ENCODE measurements at regions not wholly inside any gene's neighbourhood (a gene's known extent, or its start where the extent isn't known, plus 50 kb on each side); places are given as distances from the start of the nearest gene placed in this dataset.
"Not testable (repeated sequence)": the region's sequence is repeated elsewhere in the genome, so short reads cannot be mapped to it uniquely, and the experiment has no call there.

GRCh38 chr10:85137253-85137652 is 808.9 kb downstream of the CCSER2 start:
- Histone ChIP-seq H3K4me1 (replicated peaks) (no peaks in the 10 kb centered on the region), H3K27ac (no peak overlapping the region), H3K9me3 (replicated peaks) (no peaks in the 10 kb centered on the region; the same call in 1 of the 2 replicates), H3K27me3 (replicated peaks) (no peaks in the 10 kb centered on the region), H3K36me3 (no peaks in the 10 kb centered on the region), H3K4me3 (no peak overlapping the region)
- DNase-seq (ENCODE audit: low read depth in 1 of 2, low spot score in 2 of 2) = no peak

GRCh38 chr10:85138046-85138445 is 809.7 kb downstream of the CCSER2 start:
- no peak overlapping the region for H3K4me3 ChIP-seq
- DNase-seq (ENCODE audit: low read depth in 1 of 2, low spot score in 2 of 2) = no peak
- H3K27me3 ChIP-seq (replicated peaks) = no peaks in the 10 kb centered on the region
- no peaks in the 10 kb centered on the region; the same call in 1 of the 2 replicates for H3K9me3 ChIP-seq (replicated peaks)
- no peaks in the 10 kb centered on the region for H3K36me3 ChIP-seq
- H3K27ac ChIP-seq = no peak overlapping the region
- no peaks in the 10 kb centered on the region for H3K4me1 ChIP-seq (replicated peaks)

DNA sequence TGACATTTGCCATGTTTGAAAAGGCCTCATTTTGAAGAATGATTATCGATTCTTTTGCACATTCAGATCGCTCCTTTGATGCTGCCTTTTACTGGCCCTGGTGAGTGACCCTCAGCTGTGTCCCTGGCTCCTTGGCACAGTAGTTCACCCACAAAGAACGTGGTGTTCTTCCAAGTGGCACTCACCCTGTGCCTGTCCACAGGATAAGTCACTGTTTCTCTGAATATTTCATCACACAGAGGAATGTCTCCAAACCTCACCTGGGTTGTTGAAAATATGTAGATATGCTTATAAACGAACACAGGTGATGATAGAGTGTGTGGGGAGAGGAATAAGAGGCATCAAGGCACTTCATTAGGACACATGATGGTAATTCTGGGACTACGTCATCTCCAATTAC is 810.7 kb downstream of the CCSER2 start:
- Histone ChIP-seq H3K9me3 (replicated peaks) (no peaks in the 10 kb centered on the region; the same call in 1 of the 2 replicates), H3K27ac (no peak overlapping the region), H3K4me3 (no peak overlapping the region), H3K27me3 (replicated peaks) (no peaks in the 10 kb centered on the region), H3K36me3 (no peaks in the 10 kb centered on the region), H3K4me1 (replicated peaks) (no peaks in the 10 kb centered on the region)
- no peak for DNase-seq (ENCODE audit: low read depth in 1 of 2, low spot score in 2 of 2)

GRCh38 chr10:85141520-85141919 is 813.1 kb downstream of the CCSER2 start:
- not testable (repeated sequence) for H3K4me3 ChIP-seq; H3K27ac ChIP-seq; DNase-seq (ENCODE audit: low read depth in 1 of 2, low spot score in 2 of 2); H3K4me1 ChIP-seq (replicated peaks); H3K36me3 ChIP-seq; H3K9me3 ChIP-seq (replicated peaks); H3K27me3 ChIP-seq (replicated peaks)

DNA sequence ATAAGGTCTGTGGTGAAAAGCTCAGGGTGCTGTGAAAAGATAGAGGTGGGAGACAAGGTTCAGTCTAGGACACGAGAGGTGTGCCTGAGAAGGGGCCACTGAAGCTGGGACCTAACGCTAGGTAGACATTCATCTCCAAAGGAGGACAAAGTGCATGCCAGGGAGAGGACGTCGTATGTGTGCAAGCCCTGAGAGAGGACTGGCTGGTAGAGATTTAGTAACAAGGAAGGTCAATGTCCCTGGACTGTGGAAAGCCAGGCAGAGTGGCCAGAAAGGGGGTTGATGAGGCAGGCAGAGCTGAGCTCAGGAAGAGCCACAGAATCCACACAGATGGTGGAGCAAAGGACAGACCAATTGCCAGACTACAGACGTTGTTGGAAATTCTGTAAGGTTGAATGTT is 817.6 kb downstream of the CCSER2 start:
- Histone ChIP-seq H3K4me3 (no peak overlapping the region), H3K4me1 (replicated peaks) (no peaks in the 10 kb centered on the region), H3K27ac (no peak overlapping the region), H3K9me3 (replicated peaks) (no peaks in the 10 kb centered on the region), H3K36me3 (no peaks in the 10 kb centered on the region), H3K27me3 (replicated peaks) (no peaks in the 10 kb centered on the region)
- DNase-seq (ENCODE audit: low read depth in 1 of 2, low spot score in 2 of 2) = no peak

DNA sequence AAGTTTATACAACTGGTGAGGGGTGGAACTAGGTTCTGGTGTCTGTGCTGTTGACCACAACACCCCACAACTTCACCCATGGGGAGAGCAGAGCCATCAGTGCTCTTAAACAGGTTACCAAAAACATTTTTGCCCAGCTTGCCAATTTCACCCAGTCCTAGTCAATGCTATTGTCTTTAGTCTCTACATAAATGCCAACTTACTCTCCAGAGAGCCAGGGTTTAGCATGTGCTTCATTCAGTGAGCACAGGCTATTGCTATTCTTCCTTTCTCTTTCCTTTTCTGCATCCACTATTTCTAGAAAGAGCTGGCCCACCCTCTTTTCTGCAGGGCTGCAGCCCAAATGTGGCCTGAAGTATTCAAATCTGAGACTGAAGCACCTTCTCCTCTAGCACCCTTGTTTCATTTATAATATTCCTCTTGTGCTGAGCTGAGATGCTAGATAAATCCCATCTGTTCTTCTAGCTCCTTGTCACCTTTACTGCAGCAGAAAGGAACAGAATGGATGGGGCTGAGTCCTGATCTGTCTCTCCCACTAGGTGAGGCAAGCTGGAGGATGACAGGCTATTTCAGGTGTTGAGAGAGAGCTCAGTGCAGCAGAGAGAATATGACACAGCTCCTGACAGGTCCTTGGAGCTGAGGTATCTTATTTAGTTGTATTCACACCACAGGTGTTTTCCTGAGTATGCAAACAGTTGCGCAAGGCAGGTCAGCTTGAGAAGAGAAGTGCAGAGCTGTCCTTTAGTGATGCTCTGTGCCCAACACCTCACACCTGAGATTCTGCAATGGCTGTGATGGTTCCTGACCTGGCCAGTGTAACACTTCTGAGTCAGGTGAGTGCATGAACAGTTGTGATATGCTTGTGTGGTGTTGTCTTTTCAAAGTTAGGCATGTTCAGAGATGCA is 819.2 kb downstream of the CCSER2 start:
- Histone ChIP-seq H3K9me3 (replicated peaks) (no peaks in the 10 kb centered on the region), H3K4me1 (replicated peaks) (no peaks in the 10 kb centered on the region), H3K4me3 (no peak overlapping the region), H3K27ac (no peak overlapping the region), H3K36me3 (no peaks in the 10 kb centered on the region), H3K27me3 (replicated peaks) (no peaks in the 10 kb centered on the region)
- DNase-seq (ENCODE audit: low read depth in 1 of 2, low spot score in 2 of 2) = no peak

DNA sequence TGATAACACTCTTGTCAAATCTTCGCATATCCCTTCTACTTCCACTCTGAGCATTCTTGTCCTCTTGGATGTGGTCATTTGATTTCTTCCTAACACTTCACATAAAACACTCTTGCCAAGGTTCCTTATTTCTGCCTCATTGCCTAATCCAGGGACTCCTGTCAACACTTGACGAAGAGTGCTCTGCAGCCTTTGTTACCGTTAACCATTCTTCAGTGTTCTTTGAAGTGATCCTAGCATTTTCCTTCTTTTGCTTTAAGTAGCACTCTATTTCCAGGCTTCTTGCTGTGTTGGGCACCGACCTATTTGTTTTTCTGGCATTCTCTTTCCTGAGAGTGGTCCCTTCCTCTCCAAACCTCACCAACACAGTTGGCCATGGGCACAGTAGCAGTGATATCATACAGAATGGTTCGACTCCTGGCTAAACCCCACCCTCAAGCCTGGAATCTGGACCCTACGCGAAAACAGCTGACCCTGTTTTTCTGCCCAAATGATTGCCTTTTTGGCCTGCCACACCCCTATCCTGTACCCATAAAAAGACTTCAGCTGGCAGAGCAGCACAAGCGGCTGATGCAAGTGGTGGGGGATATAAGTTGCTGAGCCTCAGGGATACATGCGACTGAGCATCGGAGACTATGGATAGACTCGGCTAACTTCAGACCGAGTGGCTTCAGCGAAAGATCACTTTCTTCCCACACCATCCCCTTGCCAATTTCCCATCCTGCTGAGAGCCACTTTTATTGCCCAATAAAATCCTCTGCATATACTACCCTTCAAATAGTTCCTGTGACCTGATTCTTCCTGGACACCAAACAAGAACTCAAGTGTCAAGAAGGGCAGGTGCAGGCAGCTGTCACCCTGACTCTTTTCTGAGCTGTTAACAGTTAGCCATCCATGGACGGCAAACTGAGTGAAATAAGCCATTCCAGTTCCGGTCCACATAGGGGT is 820.6 kb downstream of the CCSER2 start:
- Histone ChIP-seq H3K4me3 (no peak overlapping the region), H3K4me1 (replicated peaks) (no peaks in the 10 kb centered on the region), H3K9me3 (replicated peaks) (no peaks in the 10 kb centered on the region), H3K27me3 (replicated peaks) (no peaks in the 10 kb centered on the region), H3K27ac (no peak overlapping the region), H3K36me3 (no peaks in the 10 kb centered on the region)
- no peak for DNase-seq (ENCODE audit: low read depth in 1 of 2, low spot score in 2 of 2)

DNA sequence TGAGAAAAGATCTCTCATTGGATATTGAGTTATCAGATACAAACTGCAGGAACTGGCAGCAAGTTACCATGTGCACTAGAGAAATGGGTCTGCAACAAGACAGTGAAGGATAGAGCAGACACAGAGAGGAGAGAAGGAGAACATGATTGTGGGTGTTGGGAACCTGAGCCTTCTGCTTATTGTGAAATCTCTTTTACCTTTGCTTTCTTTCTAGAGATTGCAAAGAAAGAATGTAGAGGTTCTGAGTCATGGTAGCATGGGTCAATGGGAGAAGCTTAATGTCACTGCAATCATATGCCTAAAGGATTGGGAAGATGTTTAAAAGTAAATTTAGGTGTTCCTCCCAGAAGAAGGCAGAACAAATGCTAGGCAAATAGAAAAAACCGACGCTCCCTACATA is 821.4 kb downstream of the CCSER2 start:
- Histone ChIP-seq H3K27me3 (replicated peaks) (no peaks in the 10 kb centered on the region), H3K4me3 (no peak overlapping the region), H3K36me3 (no peaks in the 10 kb centered on the region), H3K4me1 (replicated peaks) (no peaks in the 10 kb centered on the region), H3K9me3 (replicated peaks) (no peaks in the 10 kb centered on the region), H3K27ac (no peak overlapping the region)
- DNase-seq (ENCODE audit: low read depth in 1 of 2, low spot score in 2 of 2) = no peak

DNA sequence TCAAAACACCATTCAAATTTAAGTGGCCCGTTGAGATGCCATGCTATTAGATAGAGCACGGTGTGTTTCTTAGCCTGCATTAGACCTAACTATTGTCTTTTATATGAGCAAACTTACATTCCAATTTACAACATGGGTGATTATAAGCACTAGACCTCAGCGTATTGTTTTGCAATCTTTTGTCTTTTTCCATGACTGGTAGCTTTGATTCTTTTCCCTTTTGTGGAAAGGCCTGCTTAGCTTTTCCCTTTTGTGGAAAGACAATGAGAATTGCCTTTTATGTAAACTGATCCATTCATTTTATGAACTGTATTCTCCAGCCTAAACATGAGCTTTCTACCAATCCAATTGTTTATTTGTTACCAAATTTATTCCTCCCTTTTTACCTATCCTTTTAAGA is 823.1 kb downstream of the CCSER2 start:
- Histone ChIP-seq H3K9me3 (replicated peaks) (no peaks in the 10 kb centered on the region), H3K4me3 (no peak overlapping the region), H3K4me1 (replicated peaks) (no peaks in the 10 kb centered on the region), H3K36me3 (no peaks in the 10 kb centered on the region), H3K27ac (no peak overlapping the region), H3K27me3 (replicated peaks) (no peaks in the 10 kb centered on the region)
- DNase-seq (ENCODE audit: low read depth in 1 of 2, low spot score in 2 of 2) = no peak

GRCh38 chr10:85152496-85152895 is 824.1 kb downstream of the CCSER2 start:
- no peak overlapping the region for H3K27ac ChIP-seq
- no peak overlapping the region for H3K4me3 ChIP-seq
- H3K9me3 ChIP-seq (replicated peaks) = no peaks in the 10 kb centered on the region
- H3K4me1 ChIP-seq (replicated peaks) = no peaks in the 10 kb centered on the region
- no peaks in the 10 kb centered on the region for H3K36me3 ChIP-seq
- DNase-seq (ENCODE audit: low read depth in 1 of 2, low spot score in 2 of 2) = no peak
- H3K27me3 ChIP-seq (replicated peaks) = no peaks in the 10 kb centered on the region

- Histone ChIP-seq H3K27ac (no peak overlapping the region), H3K4me1 (replicated peaks) (no peaks in the 10 kb centered on the region), H3K36me3 (no peaks in the 10 kb centered on the region), H3K27me3 (replicated peaks) (no peaks in the 10 kb centered on the region), H3K9me3 (replicated peaks) (no peaks in the 10 kb centered on the region), H3K4me3 (no peak overlapping the region)
- DNase-seq (ENCODE audit: low read depth in 1 of 2, low spot score in 2 of 2) = no peak
Observed at GRCh38 chr10:85152911-85153310, 824.5 kb downstream of the CCSER2 start.

- no peaks in the 10 kb centered on the region for H3K27me3 ChIP-seq (replicated peaks)
- no peaks in the 10 kb centered on the region for H3K9me3 ChIP-seq (replicated peaks)
- no peak overlapping the region for H3K27ac ChIP-seq
- H3K36me3 ChIP-seq = no peaks in the 10 kb centered on the region
- H3K4me3 ChIP-seq = no peak overlapping the region
- no peak for DNase-seq (ENCODE audit: low read depth in 1 of 2, low spot score in 2 of 2)
- H3K4me1 ChIP-seq (replicated peaks) = no peaks in the 10 kb centered on the region
Observed at GRCh38 chr10:85157206-85157605, 828.8 kb downstream of the CCSER2 start.

DNA sequence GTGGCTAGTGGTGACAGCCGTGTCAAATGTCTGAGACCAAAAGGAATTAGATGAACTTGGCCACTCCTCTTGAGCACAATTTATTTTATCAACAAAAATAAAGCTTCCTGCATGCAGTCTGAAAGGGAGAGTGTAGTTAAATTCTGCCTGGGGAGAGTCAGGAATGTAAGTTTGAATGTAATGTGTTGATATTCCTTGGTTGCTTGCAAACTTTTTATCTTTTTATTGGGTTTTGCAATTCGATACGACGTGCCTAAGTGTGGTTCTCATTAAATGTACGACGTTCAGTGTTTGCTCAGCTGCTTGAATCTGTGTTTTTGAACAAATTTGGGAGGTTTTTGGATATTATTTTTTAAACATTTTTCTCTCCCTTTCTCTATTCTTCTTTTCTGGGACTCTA is 839.9 kb downstream of the CCSER2 start:
- no peak for DNase-seq (ENCODE audit: low read depth in 1 of 2, low spot score in 2 of 2)

GRCh38 chr10:85170026-85170425 is 841.6 kb downstream of the CCSER2 start:
- H3K27ac ChIP-seq = no peak overlapping the region

More for the DNA sequence above, 839.9 kb downstream of the CCSER2 start:
- no peaks in the 10 kb centered on the region for H3K4me1 ChIP-seq (replicated peaks)
- H3K36me3 ChIP-seq = no peaks in the 10 kb centered on the region
- H3K27me3 ChIP-seq (replicated peaks) = no peaks in the 10 kb centered on the region
- H3K27ac ChIP-seq = no peak overlapping the region
- H3K9me3 ChIP-seq (replicated peaks) = no peaks in the 10 kb centered on the region
- H3K4me3 ChIP-seq = no peak overlapping the region

More at GRCh38 chr10:85170026-85170425, 841.6 kb downstream of the CCSER2 start:
- no peaks in the 10 kb centered on the region for H3K36me3 ChIP-seq
- H3K4me1 ChIP-seq (replicated peaks) = no peaks in the 10 kb centered on the region
- H3K27me3 ChIP-seq (replicated peaks) = no peaks in the 10 kb centered on the region
- no peak for DNase-seq (ENCODE audit: low read depth in 1 of 2, low spot score in 2 of 2)
- H3K4me3 ChIP-seq = no peak overlapping the region
- no peaks in the 10 kb centered on the region for H3K9me3 ChIP-seq (replicated peaks)

Data from SJSA1 (cell line).